ENCODE measurements at regions not wholly inside any gene's neighbourhood (a gene's known extent, or its start where the extent isn't known, plus 50 kb on each side); places are given as distances from the start of the nearest gene placed in this dataset.

GRCh38 chr2:181138816-181139215 lies 158.4 kb downstream of the UBE2E3 start:
- FAIRE-seq (no peak), DNase-seq (ENCODE audit: low read depth, low spot score) (no peak)
- no peaks in the 10 kb centered on the region for H3K9me1 ChIP-seq (ENCODE audit: control insufficient read depth, extremely low read depth, insufficient read depth, low read length)
- no peak overlapping the region for H3K4me3 ChIP-seq (ENCODE audit: control insufficient read depth in 2 of 3, extremely low read depth in 1 of 3, insufficient read depth in 2 of 3, low read depth in 1 of 3, low read length in 3 of 3)
- no peaks in the 10 kb centered on the region for H3K36me3 ChIP-seq (ENCODE audit: control insufficient read depth in 2 of 2, extremely low read depth in 1 of 2, insufficient read depth in 2 of 2, low read length in 2 of 2)
- no peak overlapping the region for H3K4me2 ChIP-seq (ENCODE audit: control insufficient read depth, extremely low read depth, insufficient read depth, low read depth, low read length)
- TF ChIP-seq CTCF (optimal IDR thresholded peaks at IDR 0.05 in 1 of 3, IDR thresholded peaks at IDR 0.05 in 1 of 3, conservative IDR thresholded peaks at IDR 0.05 in 1 of 3; ENCODE audit: extremely low read depth in 1 of 3, insufficient read depth in 2 of 3, low read length in 3 of 3): no peak
- TF ChIP-seq EZH2 (IDR thresholded peaks at IDR 0.05; ENCODE audit: low read length): no peak
- H3K27ac ChIP-seq (ENCODE audit: control insufficient read depth, insufficient read depth, low read length): no peak overlapping the region
- dilution Hi-C loops (cut with MboI; ENCODE audit: extremely low pct_ligation_motif_present, low sequenced_read_pairs): no loop called here
- no peaks in the 10 kb centered on the region for H3K9me3 ChIP-seq (ENCODE audit: control insufficient read depth, low read depth, low read length)
- H3K9ac ChIP-seq (ENCODE audit: control insufficient read depth, extremely low read depth, insufficient read depth, low read length): no peak overlapping the region
- H4K20me1 ChIP-seq (ENCODE audit: control insufficient read depth, extremely low read depth, insufficient read depth, low read length): no peaks in the 10 kb centered on the region
- no peaks in the 10 kb centered on the region for H3K79me2 ChIP-seq (ENCODE audit: control insufficient read depth, insufficient read depth, low read length)
- H2AFZ ChIP-seq (ENCODE audit: control insufficient read depth, low read length): no peak overlapping the region
- no peaks in the 10 kb centered on the region for H3K27me3 ChIP-seq (ENCODE audit: control insufficient read depth, extremely low read depth, insufficient read depth, low read length)
- H3K4me1 ChIP-seq (ENCODE audit: control insufficient read depth, extremely low read depth, insufficient read depth, low read length): no peaks in the 10 kb centered on the region

- Histone ChIP-seq H3K4me1 (ENCODE audit: control insufficient read depth, extremely low read depth, insufficient read depth, low read length) (no peaks in the 10 kb centered on the region), H3K9ac (ENCODE audit: control insufficient read depth, extremely low read depth, insufficient read depth, low read length) (no peak overlapping the region), H3K9me3 (ENCODE audit: control insufficient read depth, low read depth, low read length) (no peaks in the 10 kb centered on the region), H3K79me2 (ENCODE audit: control insufficient read depth, insufficient read depth, low read length) (no peaks in the 10 kb centered on the region), H3K4me2 (ENCODE audit: control insufficient read depth, extremely low read depth, insufficient read depth, low read depth, low read length) (no peak overlapping the region), H3K36me3 (ENCODE audit: control insufficient read depth in 2 of 2, extremely low read depth in 1 of 2, insufficient read depth in 2 of 2, low read length in 2 of 2) (no peaks in the 10 kb centered on the region), H3K27me3 (ENCODE audit: control insufficient read depth, extremely low read depth, insufficient read depth, low read length) (no peaks in the 10 kb centered on the region), H2AFZ (ENCODE audit: control insufficient read depth, low read length) (no peak overlapping the region), H3K27ac (ENCODE audit: control insufficient read depth, insufficient read depth, low read length) (no peak overlapping the region), H3K4me3 (ENCODE audit: control insufficient read depth in 2 of 3, extremely low read depth in 1 of 3, insufficient read depth in 2 of 3, low read depth in 1 of 3, low read length in 3 of 3) (no peak overlapping the region), H3K9me1 (ENCODE audit: control insufficient read depth, extremely low read depth, insufficient read depth, low read length) (no peaks in the 10 kb centered on the region), H4K20me1 (ENCODE audit: control insufficient read depth, extremely low read depth, insufficient read depth, low read length) (no peaks in the 10 kb centered on the region)
- DNase-seq (ENCODE audit: low read depth, low spot score) (no peak), FAIRE-seq (no peak)
- dilution Hi-C loops (cut with MboI; ENCODE audit: extremely low pct_ligation_motif_present, low sequenced_read_pairs): no loop called here
- TF ChIP-seq CTCF (optimal IDR thresholded peaks at IDR 0.05 in 1 of 3, IDR thresholded peaks at IDR 0.05 in 1 of 3, conservative IDR thresholded peaks at IDR 0.05 in 1 of 3; ENCODE audit: extremely low read depth in 1 of 3, insufficient read depth in 2 of 3, low read length in 3 of 3): no peak
- TF ChIP-seq EZH2 (IDR thresholded peaks at IDR 0.05; ENCODE audit: low read length): no peak
Observed at GRCh38 chr2:181139831-181140230, 159.4 kb downstream of the UBE2E3 start.
